ENCODE measurements at regions not wholly inside any gene's neighbourhood (a gene's known extent, or its start where the extent isn't known, plus 50 kb on each side); places are given as distances from the start of the nearest gene placed in this dataset.

GRCh38 chr10:2659660-2660209 is 407.6 kb upstream of the PFKP start:
- Mint-ChIP-seq H3K27me3 (ENCODE audit: insufficient read depth) (peaks cover 4% of the 10 kb centered on the region), H3K27ac (no peak overlapping the region), H3K4me1 (ENCODE audit: low read depth) (no peaks in the 10 kb centered on the region), H3K9me3 (peaks cover 36% of the 10 kb centered on the region), H3K4me3 (no peak overlapping the region), H3K36me3 (ENCODE audit: low read depth) (no peaks in the 10 kb centered on the region; the same call in 1 of the 2 replicates)
- TF ChIP-seq, protein P1, sequence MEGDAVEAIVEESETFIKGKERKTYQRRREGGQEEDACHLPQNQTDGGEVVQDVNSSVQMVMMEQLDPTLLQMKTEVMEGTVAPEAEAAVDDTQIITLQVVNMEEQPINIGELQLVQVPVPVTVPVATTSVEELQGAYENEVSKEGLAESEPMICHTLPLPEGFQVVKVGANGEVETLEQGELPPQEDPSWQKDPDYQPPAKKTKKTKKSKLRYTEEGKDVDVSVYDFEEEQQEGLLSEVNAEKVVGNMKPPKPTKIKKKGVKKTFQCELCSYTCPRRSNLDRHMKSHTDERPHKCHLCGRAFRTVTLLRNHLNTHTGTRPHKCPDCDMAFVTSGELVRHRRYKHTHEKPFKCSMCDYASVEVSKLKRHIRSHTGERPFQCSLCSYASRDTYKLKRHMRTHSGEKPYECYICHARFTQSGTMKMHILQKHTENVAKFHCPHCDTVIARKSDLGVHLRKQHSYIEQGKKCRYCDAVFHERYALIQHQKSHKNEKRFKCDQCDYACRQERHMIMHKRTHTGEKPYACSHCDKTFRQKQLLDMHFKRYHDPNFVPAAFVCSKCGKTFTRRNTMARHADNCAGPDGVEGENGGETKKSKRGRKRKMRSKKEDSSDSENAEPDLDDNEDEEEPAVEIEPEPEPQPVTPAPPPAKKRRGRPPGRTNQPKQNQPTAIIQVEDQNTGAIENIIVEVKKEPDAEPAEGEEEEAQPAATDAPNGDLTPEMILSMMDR (IDR thresholded peaks at IDR 0.05), result no peak
- no peak for DNase-seq

GRCh38 chr10:2658780-2659179 is 408.6 kb upstream of the PFKP start:
- peaks cover 4% of the 10 kb centered on the region for H3K27me3 Mint-ChIP-seq (ENCODE audit: insufficient read depth)
- TF ChIP-seq, protein P1 (IDR thresholded peaks at IDR 0.05), result no peak
- no peaks in the 10 kb centered on the region for H3K4me1 Mint-ChIP-seq (ENCODE audit: low read depth)
- H3K36me3 Mint-ChIP-seq (ENCODE audit: low read depth), result no peaks in the 10 kb centered on the region; the same call in 1 of the 2 replicates
- peaks cover 34% of the 10 kb centered on the region for H3K9me3 Mint-ChIP-seq
- H3K27ac Mint-ChIP-seq, result no peak overlapping the region
- no peak overlapping the region for H3K4me3 Mint-ChIP-seq
- no peak for DNase-seq

- H3K27ac Mint-ChIP-seq, result no peak overlapping the region
- peaks cover 35% of the 10 kb centered on the region for H3K9me3 Mint-ChIP-seq
- no peaks in the 10 kb centered on the region for H3K4me1 Mint-ChIP-seq (ENCODE audit: low read depth)
- TF ChIP-seq, protein P1 (IDR thresholded peaks at IDR 0.05), result no peak
- H3K27me3 Mint-ChIP-seq (ENCODE audit: insufficient read depth), result no peaks in the 10 kb centered on the region
- H3K4me3 Mint-ChIP-seq, result no peak overlapping the region
- DNase-seq, result no peak
- H3K36me3 Mint-ChIP-seq (ENCODE audit: low read depth), result peaks cover 9% of the 10 kb centered on the region
These were observed 417.0 kb upstream of the PFKP start for GRCh38 chr10:2650328-2650727.

GRCh38 chr10:2641028-2641427 is 426.3 kb upstream of the PFKP start:
- Mint-ChIP-seq H3K36me3 (ENCODE audit: low read depth) (peaks cover 4% of the 10 kb centered on the region; the same call in 1 of the 2 replicates), H3K27ac (no peak overlapping the region), H3K9me3 (peaks cover 29% of the 10 kb centered on the region), H3K4me1 (ENCODE audit: low read depth) (no peaks in the 10 kb centered on the region), H3K27me3 (ENCODE audit: insufficient read depth) (peaks cover 3% of the 10 kb centered on the region; the same call in 1 of the 2 replicates), H3K4me3 (no peak overlapping the region)
- no peak for DNase-seq
- TF ChIP-seq, protein P1 (IDR thresholded peaks at IDR 0.05), result no peak

DNA sequence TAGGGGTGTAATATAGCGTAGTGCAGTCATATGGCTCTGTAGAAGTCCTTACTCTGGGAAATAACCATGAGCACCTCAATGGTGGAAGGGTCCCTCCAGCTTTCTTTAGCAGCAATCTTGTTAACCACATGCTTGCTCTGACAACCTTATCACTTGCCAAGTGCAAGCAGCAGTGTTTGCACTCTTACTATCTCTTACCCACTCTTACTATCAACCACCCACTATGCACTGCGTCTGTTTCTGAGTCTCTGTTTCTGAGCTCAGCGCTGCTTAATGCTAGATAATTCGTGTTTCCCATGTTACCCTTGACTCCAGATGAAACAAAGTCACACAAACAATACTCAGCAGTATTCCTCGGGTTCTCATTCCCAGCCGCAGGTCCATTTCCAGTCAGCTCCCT is 433.7 kb upstream of the PFKP start:
- peaks cover 32% of the 10 kb centered on the region for H3K9me3 Mint-ChIP-seq
- no peaks in the 10 kb centered on the region for H3K4me1 Mint-ChIP-seq (ENCODE audit: low read depth)
- H3K27ac Mint-ChIP-seq, result no peak overlapping the region
- H3K36me3 Mint-ChIP-seq (ENCODE audit: low read depth), result 0 out of 2 replicates have a peak, but pooled peaks cover 4% of the 10 kb centered on the region
- H3K4me3 Mint-ChIP-seq, result no peak overlapping the region
- TF ChIP-seq, protein P1 (IDR thresholded peaks at IDR 0.05), result no peak
- DNase-seq, result no peak
- peaks cover 3% of the 10 kb centered on the region; the same call in 1 of the 2 replicates for H3K27me3 Mint-ChIP-seq (ENCODE audit: insufficient read depth)

Measured in HFFc6 (cell line).